B cell (primary cell): ENCODE measurements at regions not wholly inside any gene's neighbourhood (a gene's known extent, or its start where the extent isn't known, plus 50 kb on each side); places are given as distances from the start of the nearest gene placed in this dataset.

Experiments used
- CTCF ChIP-seq: fragments of 200-600 bp; IDR thresholded peaks from one replicate; pipeline ENCODE4 v1.8.0; 2022; ENCODE audit warnings: antibody characterized with exemption, mild to moderate bottlenecking
- EZH2 ChIP-seq: IDR thresholded peaks from 2 replicates; pipeline ENCODE4 v1.6.1; 2012; ENCODE audit warnings: borderline replicate concordance, low read depth, mild to moderate bottlenecking, moderate library complexity, low read length; ENCODE audit not compliant: insufficient read depth, poor library complexity, severe bottlenecking

GRCh38 chr1:69409731-69410456 is 157.8 kb upstream of the LRRC7 start:
- no peak for TF ChIP-seq EZH2
- TF ChIP-seq CTCF, result no peak
